ENCODE measurements at regions not wholly inside any gene's neighbourhood (a gene's known extent, or its start where the extent isn't known, plus 50 kb on each side); places are given as distances from the start of the nearest gene placed in this dataset.

DNA sequence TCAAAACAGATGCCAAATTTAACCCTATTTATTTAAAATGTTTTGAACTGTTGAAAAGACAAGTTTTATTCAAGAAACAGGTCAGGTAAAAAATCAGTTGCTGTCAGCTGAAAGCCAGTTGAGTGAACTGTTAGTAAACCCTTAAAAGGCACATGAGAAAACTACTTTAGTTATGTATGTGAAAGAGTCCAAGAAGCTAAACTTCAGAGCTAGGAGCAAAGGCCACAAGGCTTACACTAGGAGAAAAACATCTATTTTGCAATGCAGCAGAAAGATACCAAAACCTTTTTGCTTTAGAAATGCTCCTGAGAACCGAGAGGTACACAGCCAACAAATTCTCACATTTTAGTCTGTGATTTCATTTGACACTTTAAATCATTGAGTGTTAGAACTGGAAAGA is 375.2 kb downstream of the FSCB start:
- DNase-seq = no peak

DNA sequence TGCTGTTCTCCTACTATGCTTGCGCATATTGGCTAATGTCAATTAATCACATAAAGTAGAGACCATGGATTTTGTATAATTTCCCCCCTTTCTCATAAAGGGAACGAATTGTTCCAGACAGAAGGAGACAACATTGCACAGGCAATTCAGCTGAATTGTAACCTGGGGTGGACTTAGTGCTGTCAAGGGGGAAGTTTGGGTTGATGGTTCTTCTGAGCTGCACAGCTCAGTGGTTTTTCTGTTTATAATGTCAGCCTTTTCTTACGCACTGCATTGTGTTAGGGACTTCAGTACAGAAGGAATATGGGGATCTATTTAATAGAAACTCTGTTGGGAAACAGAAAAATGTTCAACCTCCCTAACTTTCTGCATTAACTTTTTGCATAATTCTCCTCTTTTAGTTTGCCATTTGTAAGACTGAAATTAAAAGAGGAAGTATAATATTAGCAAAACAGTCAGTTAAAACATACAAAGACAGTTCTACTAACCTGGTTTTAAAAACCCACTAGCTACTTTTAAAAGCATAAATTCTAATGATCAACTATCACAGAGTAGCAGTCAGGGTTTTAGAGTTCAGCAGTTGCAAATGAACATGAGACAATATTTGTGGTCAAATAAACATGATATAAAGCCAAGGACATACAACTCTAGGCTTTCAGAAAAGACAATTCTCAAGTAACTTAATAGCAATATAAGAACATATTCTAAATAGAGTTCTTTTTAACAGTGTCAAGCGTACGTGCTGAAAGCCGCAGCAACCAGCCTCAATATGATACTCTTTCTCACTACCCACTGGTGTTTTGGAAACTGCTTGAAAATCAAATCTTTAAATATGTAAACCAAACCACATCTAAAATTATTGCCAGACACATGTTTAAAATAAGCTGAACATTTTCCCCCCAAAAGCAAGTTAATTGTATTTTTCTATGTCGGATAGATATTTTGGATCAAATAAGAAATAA is 393.0 kb downstream of the FSCB start:
- DNase-seq = no peak

DNA sequence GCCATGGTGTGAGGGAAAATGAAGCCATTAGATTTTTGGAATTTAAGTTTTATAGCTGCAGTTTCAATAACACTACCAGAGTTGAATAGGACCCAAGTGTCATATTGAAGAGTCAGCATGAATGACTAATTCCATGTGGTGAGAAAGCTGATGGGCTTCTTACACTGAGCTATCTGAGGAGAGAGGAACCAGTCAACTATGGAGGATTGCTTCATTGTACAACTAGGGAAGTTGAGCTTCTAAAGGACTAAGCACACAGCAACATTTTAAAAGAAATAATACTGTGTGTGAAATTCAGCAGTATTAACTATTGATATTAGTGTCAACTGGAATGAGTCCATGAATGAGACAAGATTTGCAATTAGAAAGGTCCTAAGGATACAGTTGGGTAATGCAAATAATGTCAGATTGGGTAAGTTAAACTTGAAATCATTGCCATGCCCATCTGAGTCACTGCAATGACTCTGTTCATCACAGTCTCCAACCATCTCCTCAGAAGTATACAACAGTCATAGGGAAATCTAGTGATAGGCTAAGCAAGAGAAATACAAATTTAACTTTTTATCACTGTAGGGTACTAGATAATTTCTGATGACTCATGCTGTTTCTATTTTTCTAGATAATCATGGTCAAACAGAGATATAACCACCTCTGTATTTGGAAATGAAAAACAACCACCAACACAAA is 394.2 kb downstream of the FSCB start:
- no peak for DNase-seq

DNA sequence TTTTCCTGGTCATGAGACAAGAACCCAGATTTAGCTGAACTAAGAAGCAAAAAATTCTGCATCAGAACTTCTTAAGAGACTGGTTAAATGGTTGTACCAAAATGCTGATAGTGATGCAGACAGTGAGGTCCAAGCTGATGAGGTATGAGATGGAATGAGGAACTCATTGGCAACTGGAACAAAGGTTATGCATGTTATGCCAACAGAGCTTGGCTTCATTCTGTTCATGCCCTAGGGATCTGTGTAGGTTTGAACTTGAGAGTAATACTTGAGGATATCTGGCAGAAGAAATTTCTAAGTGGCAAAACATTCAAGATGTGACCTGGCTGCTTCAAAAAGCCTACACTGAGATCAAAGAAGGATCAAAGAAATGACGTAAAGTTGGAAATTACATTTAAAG is 398.0 kb downstream of the FSCB start:
- DNase-seq = no peak

DNA sequence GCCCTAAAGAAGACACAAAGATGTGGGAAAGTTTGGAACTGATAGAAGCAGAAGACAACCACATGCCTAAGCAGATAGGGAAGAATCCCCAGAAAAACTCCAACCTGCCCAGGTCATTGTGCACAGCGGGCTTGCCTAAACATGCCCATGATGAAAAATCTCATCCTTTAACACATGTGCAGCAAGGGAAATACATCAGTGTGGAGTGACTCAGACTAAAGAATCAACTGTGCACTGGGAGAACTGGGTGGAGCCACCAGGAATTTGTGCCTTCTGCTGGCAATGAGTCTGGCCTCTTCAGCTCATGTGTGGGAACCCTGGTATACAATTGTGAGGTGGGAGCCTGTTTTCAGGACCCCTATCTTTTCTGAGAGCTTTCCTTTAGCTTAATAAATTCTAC is 398.5 kb downstream of the FSCB start:
- no peak for DNase-seq

DNA sequence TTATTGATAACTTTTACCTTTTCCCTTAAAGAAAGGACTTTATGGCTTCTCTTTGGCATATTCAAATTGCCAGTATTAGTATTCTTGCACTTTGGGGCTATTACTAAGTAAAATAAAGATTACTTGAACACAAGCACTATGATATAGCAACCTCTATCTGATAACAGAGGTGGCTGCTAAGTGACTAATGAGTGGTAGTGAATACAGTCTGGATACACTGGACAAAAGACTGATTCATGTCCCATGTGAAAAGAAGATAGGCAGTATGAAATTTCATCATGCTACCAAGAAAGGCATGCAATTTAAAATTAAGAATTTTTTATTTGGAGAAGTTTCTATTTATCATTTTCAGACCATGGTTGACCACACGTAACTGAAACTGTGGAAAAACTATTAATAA is 399.9 kb downstream of the FSCB start:
- DNase-seq = no peak

DNA sequence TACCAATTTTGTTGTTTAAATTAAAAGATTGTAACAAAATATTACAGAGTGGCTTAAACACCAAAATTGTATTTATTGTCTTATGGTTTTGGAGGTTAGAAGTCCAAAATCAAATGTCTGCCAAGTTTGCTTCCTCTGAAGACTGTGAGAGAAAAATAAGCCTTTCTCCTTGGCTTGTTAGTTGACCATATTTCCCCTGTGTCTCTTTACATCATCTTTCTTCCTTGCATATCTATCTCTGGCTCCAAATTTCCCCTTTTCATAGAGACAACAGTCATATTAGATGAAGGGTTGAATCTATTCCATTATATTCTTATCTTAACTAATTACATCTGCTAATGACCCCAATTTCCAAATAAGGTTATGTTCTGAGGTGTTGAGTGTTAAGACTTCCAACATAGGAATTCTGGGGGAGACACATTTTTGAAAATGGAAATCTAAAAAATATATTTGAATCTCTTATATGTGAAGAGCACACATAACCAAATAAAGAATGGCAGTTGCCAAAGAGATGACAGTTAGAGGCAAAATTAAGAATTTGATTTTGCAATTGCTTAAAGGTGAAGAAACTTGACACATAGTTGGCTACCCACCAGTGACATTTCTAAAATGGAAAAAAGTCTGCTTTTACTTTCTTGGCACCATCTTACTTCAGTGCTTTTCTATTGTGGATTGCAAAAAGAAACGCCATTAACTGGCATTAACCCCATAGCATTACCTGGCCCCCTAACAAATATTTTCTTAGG is 407.2 kb downstream of the FSCB start:
- DNase-seq = no peak

DNA sequence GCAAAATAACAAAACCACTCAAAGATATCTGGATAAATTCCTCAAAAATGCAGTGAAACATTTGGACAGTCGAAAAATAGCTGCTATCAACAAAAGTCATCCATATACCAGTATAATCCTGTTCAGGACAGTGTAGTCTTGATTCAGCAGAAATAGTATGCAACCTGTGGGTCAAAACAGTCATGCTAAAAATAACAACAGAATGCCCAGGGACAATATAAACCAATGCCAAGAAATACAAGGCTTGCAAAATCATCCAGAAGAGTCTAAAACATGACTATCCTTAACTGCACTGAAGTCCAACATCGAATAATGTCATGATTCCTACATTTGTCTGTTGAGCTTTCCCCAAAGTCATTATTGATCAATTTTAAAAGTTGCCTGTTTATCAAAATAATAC is 425.9 kb downstream of the FSCB start:
- DNase-seq = no peak

DNA sequence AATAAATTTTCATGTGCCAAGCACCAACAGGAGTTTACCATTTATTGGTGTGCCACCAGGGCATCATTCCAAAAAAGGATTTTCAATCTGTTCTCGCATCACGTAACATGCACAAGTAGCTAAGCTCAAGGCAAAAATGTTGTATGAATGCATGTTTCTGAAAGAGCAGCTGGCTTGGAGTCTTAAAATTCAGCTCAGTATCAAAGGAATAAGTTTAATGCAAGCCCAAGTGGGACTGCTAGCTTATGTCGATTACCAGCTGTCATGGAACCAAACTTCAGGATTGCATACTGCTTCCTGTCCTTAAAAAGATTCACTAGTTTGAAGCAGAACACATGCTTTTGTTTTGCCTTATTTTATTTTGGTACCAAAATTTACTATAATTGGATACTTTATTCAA is 437.0 kb downstream of the FSCB start:
- DNase-seq = no peak

DNA sequence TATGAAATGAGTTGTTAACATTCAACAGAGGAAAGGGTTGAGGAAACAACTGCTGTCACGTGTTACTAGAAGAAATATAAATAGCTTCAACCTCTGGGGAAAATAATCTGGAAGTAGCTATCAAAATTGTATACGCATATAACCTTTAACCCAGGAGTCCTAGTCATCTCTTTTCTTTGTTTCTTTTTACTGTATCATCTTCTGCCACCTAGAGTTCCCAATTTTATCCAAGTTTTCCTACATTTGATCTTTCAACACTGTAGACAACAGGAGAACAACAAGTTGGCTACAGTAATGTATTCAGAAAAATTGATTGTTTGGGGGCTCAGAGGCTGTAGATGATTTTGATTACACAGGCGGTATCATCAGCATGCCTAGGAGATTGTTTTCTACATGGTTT is 453.7 kb downstream of the FSCB start:
- no peak for DNase-seq

DNA sequence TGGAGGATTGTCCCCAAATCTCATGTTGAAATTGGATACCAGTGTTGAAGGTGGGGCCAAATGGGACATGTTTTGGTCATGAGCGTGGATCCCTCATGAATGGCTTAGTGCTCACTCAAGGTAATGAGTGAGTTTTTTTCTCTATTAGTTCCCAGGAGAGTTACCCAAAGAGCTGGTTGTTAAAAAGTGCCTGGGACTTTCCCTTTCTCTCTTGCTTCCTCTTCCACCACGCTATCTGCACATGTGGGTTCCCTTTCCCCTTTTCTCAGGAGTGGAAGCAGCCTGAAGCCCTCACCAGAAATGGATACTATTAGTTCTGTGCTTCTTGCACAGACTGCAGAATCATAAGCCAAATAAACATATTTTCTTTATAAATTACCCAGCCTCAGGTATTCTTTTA is 465.4 kb downstream of the FSCB start:
- no peak for DNase-seq

DNA sequence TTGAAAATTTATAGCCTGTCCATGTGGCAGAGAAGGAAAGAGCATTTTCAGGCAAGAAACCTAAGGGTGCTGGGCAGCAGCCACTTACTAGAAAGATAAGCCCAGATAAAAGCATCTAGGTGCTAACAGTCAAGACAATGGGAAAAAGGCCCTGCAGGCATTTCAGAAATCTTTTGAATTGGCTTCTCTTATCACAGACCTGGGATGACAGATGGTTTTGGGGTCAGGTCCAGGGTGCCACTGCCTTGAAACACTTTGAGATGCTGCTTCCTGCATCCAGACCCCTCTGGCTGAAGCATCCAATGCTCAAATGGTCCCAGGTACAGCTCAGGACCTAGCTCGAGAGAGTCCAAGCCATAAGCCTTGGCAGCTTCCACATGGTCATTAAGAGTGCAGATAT is 466.5 kb downstream of the FSCB start:
- DNase-seq = no peak

DNA sequence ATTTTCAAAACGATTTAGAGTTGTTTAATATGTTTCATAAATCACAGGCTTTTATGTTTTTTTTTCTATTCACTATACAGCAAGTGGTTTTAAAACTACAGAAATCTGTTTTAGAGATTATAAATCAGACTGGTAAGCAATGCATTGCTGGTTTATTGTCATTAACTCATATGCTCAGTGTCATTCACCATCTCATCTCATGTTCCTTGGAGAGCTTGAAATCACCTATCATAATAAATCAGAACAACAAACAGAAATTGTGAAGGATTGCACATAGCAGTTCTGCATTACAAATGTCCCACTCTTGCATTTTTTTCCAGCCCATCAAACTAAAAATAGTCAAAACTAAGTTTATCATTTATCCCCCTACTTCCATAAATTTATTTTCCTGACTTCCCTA is 470.8 kb downstream of the FSCB start:
- no peak for DNase-seq

DNA sequence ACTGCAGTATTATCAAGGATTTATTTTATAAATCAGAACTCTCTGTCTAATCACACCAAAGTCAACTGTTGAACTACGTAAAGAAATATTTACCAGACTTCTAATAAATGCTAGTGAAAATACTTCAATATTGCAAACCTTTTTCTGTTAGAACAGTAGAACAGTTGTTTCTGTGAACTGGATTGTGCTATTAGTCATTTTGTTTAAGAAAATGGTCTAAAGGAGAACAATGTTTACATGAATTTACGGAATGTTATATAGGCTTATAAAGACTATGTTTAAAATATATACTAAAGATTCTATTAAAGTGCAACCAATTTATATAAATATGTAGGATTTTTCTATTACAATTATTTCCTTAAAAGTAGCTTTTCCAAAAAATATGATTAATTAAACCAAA is 471.4 kb downstream of the FSCB start:
- DNase-seq = no peak

DNA sequence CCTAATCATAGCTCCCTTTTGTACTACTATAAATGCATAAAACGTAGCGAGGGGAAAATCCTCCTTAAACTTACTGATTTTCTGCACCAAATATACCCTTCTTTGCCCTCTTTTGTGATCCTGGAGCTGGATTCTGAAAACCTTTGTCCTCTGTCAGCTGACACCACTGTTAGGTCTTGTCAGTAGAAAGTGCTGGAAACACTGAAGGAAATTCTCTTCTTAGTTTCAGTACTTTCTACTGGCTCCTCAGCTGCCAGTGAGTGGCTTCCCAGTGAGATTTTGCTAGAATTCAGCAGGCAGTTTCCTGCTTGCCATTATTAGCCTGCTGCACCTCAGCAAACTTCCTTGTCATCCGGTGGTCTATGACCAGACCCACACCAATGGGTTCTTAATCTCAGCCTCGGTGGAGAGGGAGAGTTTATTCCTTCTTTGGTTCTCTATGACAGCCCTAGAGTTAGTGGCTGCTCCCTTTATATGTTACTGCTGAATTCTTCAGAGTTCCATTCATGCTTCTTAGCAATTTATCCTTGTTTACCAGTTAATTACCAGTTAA is 476.2 kb downstream of the FSCB start:
- DNase-seq = no peak

DNA sequence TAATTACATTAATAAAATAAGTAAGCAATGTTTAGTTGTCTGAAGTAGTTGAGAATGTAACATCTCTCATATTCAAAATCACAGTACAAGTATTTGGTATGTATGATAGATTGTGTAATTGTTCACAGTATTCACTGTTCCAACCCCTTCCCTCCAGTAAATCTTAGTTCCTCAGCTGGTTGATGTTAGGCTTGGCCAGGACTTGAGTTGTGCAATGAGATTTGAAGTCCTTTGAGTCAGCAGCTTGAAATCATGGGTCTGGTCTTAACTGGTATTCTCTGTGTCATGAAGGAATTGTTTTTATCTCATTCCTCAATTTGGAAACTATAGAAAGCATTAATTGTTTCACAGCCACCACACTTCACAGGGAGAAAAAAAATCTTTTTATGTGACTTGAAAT is 477.1 kb downstream of the FSCB start:
- no peak for DNase-seq

DNA sequence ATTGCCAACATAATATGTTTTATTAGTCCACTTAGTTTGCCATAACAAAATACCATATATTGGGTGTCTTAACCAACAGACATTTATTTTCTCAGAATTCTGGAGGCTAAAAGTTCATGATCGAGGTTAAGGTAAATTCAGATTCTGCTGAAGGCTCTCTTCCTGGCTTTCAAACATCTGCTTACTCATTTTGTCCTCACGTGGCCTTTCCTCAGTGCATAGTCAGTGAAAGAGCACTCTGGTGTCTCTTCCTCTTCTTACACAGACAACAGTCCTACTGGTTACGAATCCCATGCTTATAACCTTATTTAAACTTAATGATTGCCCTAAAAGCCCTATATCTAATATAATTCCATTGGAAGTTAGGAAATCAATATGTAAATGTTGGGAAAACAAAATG is 479.7 kb downstream of the FSCB start:
- DNase-seq = no peak

DNA sequence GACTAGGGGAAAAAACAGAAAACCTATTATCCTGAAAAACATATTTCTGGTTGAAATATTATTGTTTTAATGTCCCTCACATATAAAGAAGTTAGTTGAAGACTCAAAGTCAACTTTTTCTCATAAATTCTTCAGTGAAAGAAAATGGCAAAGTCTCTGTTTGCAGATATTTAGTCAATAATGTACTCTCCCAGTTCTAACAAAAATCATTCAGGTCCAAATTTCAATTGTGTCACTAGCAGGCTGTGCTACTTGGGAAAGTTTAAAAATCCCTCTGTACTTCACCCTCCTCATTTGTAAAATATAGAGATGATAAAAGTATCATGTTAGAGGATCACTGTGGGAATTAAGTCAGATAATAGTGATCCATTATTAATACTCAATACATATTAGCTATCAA is 496.5 kb downstream of the FSCB start:
- no peak for DNase-seq

DNA sequence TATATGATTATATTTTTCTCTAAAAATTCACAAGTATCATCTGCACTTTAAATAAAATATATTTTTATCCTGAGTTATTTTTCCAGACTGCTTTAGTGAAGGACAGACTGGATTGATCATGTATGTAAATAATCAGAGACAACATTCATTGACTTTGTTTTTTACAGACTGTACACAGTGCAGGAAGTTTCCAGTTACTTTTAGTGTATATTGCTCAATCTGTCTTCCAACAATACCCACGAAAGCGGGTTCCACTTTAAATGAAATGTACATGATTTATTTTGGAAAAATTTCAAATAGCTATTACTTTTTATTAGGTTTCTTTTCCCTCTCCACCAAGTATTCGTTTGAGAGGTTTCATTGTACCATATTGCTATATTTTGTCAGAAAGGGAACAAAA is 497.0 kb downstream of the FSCB start:
- no peak for DNase-seq

DNA sequence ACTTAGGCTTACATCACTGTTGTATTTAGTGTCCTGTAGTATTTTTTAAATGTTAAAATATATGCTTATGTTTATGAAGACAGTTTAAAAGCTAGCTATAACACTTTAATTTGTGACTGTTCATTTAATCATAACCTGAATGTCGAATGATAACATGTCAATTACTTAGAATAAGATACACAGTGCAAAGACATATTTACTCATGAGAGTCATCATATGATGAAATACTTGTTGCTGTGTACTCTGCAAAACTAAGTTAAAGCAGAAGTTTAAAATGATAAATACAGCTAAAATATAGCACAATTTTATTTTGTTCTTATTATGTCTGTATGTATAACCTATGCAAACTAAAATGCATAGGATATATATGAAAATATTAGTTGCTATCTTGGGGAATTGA is 497.4 kb downstream of the FSCB start:
- DNase-seq = no peak

DNA sequence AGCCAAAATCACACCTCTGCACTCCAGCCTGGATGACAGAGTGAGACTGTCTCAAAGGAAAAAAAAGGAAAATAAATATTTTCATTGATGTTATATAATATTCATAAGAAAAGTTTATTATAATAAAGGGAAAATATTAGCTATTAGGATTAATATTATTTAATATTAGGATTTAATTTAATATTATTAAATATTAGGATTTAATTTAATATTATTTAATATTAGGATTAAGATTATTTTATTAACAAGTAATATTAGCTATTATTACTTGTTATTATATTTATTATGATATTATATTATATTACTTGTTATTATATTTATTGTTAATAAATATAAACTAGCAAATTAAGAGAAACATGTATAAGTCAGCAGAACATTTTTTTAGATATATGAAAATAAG is 518.1 kb downstream of the FSCB start:
- no peak for DNase-seq

DNA sequence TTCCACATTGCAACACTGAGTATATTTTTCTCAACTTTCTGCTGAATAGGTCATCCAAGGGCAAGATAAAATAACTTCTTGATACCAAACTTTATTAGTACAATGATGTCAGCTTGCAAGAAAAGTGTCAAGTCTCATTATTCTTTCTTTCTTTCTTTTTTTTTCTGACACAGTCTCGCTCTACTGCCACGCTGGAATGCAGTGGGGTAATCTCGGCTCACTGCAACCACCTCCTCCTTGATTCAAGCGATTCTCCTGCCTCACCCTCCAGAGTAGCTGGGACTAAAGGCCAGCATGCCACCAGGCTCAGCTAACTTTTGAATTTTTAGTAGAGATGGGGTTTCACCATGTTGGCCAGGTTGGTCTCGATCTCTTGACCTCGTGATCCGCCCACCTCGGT is 523.4 kb downstream of the FSCB start:
- no peak for DNase-seq

DNA sequence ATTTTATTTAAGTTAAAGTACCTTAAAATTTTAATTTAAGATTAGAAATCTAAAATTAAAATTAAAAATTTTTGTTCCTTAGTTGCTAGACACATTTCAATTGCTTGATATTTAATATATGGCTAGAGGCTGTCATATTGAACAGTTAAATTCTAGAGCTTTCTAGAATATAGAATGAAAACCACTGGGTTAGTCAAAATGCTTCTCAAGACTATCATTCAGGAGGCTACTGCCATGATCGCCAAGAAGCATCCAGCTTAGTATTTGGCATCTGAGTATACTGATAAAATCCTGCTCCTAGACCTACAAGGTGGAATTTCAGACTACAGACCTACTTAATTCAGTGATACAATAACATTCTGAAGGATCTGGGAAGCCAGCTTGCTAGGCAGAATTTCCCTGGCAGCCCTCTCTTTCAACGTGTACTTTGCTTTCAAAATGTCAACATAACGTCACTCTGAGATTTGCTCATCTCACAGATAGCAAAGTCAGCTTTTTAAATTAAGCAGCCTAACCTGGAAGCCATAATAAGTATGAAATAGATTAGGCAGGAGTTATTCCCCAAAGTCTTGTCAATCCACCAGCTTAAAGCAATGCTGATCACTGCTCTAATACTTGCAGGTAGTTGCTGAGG is 525.8 kb downstream of the FSCB start:
- DNase-seq = no peak

All from CD4-positive, alpha-beta T cell treated with Interleukin-21 for 1 hour (primary cell).